Subcutaneous abdominal adipose tissue (tissue), 5 donors: ENCODE measurements at regions not wholly inside any gene's neighbourhood (a gene's known extent, or its start where the extent isn't known, plus 50 kb on each side); places are given as distances from the start of the nearest gene placed in this dataset.

Source experiments
- H3K27ac ChIP-seq: one replicate; pipeline ENCODE4 v1.7.0; 2013; ENCODE audit warnings: low read depth, mild to moderate bottlenecking, inconsistent platforms, low read length, moderate library complexity
- H3K27me3 ChIP-seq, 5 donors: one replicate each; pipeline ENCODE4 v1.7.0; 2013; ENCODE audit warnings: low read length in 5 of 5, inconsistent platforms in 1 of 5; ENCODE audit not compliant: control insufficient read depth in 5 of 5, insufficient read depth in 4 of 5
- H3K36me3 ChIP-seq, 5 donors: one replicate each; pipeline ENCODE4 v1.7.0; 2013; ENCODE audit warnings: low read length in 5 of 5; ENCODE audit not compliant: control insufficient read depth in 5 of 5, insufficient read depth in 5 of 5
- H3K4me1 ChIP-seq, 5 donors: one replicate each; pipeline ENCODE4 v1.7.0; 2013; ENCODE audit warnings: low read length in 5 of 5, mild to moderate bottlenecking in 3 of 5, moderate library complexity in 1 of 5; ENCODE audit not compliant: control insufficient read depth in 5 of 5, insufficient read depth in 5 of 5
- H3K4me3 ChIP-seq, 5 donors: one replicate each; pipeline ENCODE4 v1.7.0; 2013; ENCODE audit warnings: low read length in 5 of 5, low read depth in 1 of 5
- H3K9ac ChIP-seq, 5 donors: one replicate each; pipeline ENCODE4 v1.7.0; 2013; ENCODE audit warnings: low read length in 5 of 5, mild to moderate bottlenecking in 4 of 5, moderate library complexity in 3 of 5
- H3K9me3 ChIP-seq, 5 donors: one replicate each; pipeline ENCODE4 v1.7.0; 2013; ENCODE audit warnings: low read length in 5 of 5; ENCODE audit not compliant: control insufficient read depth in 5 of 5
- donor health status: healthy.
- donor health status: healthy.
- donor health status: healthy.
- donor health status: healthy.
- donor health status: healthy.

GRCh38 chr2:72043985-72044384, 103.7 kb downstream of the CYP26B1 start:
- H3K27me3 ChIP-seq: no peaks in the 10 kb centered on the region
- H3K27ac ChIP-seq: no peak overlapping the region
- H3K9ac ChIP-seq: no peak overlapping the region
- H3K36me3 ChIP-seq: no peaks in the 10 kb centered on the region
- H3K4me3 ChIP-seq: no peak overlapping the region
- no peaks in the 10 kb centered on the region for H3K4me1 ChIP-seq
- peaks cover 2 to 13% (median 4%) of the 10 kb centered on the region in 5 donors for H3K9me3 ChIP-seq

- H3K27me3 ChIP-seq: no peaks in the 10 kb centered on the region
Measured at GRCh38 chr2:72041638-72042111, 106.0 kb downstream of the CYP26B1 start.

GRCh38 chr2:72040629-72041571, 106.8 kb downstream of the CYP26B1 start:
- H3K9me3 ChIP-seq: peaks cover 2 to 7% (median 4%) of the 10 kb centered on the region in 5 donors
- H3K27me3 ChIP-seq: no peaks in the 10 kb centered on the region
- H3K4me1 ChIP-seq: no peaks in the 10 kb centered on the region
- H3K36me3 ChIP-seq: no peaks in the 10 kb centered on the region
- no peak overlapping the region for H3K27ac ChIP-seq
- no peak overlapping the region for H3K4me3 ChIP-seq
- no peak overlapping the region for H3K9ac ChIP-seq

More at GRCh38 chr2:72041638-72042111, 106.0 kb downstream of the CYP26B1 start:
- H3K4me1 ChIP-seq: no peaks in the 10 kb centered on the region
- H3K27ac ChIP-seq: no peak overlapping the region
- peaks cover 2 to 7% (median 4%) of the 10 kb centered on the region in 5 donors for H3K9me3 ChIP-seq
- H3K4me3 ChIP-seq: no peak overlapping the region
- no peak overlapping the region for H3K9ac ChIP-seq
- H3K36me3 ChIP-seq: no peaks in the 10 kb centered on the region

- Histone ChIP-seq H3K4me1 (peaks cover 1 to 9% (median 4%) of the 10 kb centered on the region in 5 donors), H3K9me3 (peaks cover under 1 to 3% (median 2%) of the 10 kb centered on the region in 5 donors), H3K27me3 (no peaks in the 10 kb centered on the region), H3K4me3 (no peak overlapping the region), H3K27ac (no peak overlapping the region), H3K9ac (no peak overlapping the region), H3K36me3 (no peaks in the 10 kb centered on the region)
Measured at GRCh38 chr2:72038524-72038923, 109.1 kb downstream of the CYP26B1 start.

- Histone ChIP-seq H3K27me3 (no peaks in the 10 kb centered on the region), H3K36me3 (no peaks in the 10 kb centered on the region), H3K4me1 (peaks cover 2 to 17% (median 8%) of the 10 kb centered on the region in 5 donors), H3K4me3 (no peak overlapping the region), H3K9me3 (no peaks in the 10 kb centered on the region), H3K9ac (no peak overlapping the region), H3K27ac (no peak overlapping the region)
Measured at GRCh38 chr2:72037261-72037666, 110.4 kb downstream of the CYP26B1 start.

- Histone ChIP-seq H3K27me3 (no peaks in the 10 kb centered on the region), H3K9ac (no peak overlapping the region), H3K4me3 (no peak overlapping the region), H3K27ac (no peak overlapping the region), H3K4me1 (peaks cover 2 to 17% (median 8%) of the 10 kb centered on the region in 5 donors), H3K36me3 (no peaks in the 10 kb centered on the region), H3K9me3 (no peaks in the 10 kb centered on the region)
Measured at GRCh38 chr2:72036595-72036994, 111.1 kb downstream of the CYP26B1 start.

- Histone ChIP-seq H3K4me3 (no peak overlapping the region), H3K36me3 (no peaks in the 10 kb centered on the region), H3K9ac (no peak overlapping the region), H3K9me3 (no peaks in the 10 kb centered on the region), H3K4me1 (peaks cover 2 to 17% (median 8%) of the 10 kb centered on the region in 5 donors), H3K27me3 (no peaks in the 10 kb centered on the region), H3K27ac (no peak overlapping the region)
Measured at GRCh38 chr2:72036173-72036545, 111.5 kb downstream of the CYP26B1 start.

- no peak overlapping the region for H3K27ac ChIP-seq
- no peaks in the 10 kb centered on the region for H3K36me3 ChIP-seq
- peaks cover 2 to 17% (median 8%) of the 10 kb centered on the region in 5 donors for H3K4me1 ChIP-seq
- no peaks in the 10 kb centered on the region for H3K27me3 ChIP-seq
- no peak overlapping the region for H3K9ac ChIP-seq
- H3K9me3 ChIP-seq: no peaks in the 10 kb centered on the region
- H3K4me3 ChIP-seq: no peak overlapping the region
Measured at GRCh38 chr2:72035518-72036172, 112.0 kb downstream of the CYP26B1 start.

- Histone ChIP-seq H3K9me3 (no peaks in the 10 kb centered on the region), H3K9ac (no peak overlapping the region), H3K27ac (no peak overlapping the region), H3K4me3 (no peak overlapping the region), H3K27me3 (no peaks in the 10 kb centered on the region), H3K36me3 (no peaks in the 10 kb centered on the region), H3K4me1 (peaks cover 2 to 17% (median 8%) of the 10 kb centered on the region in 5 donors)
Measured at GRCh38 chr2:72034353-72035095, 113.1 kb downstream of the CYP26B1 start.
